ENCODE measurements at regions not wholly inside any gene's neighbourhood (a gene's known extent, or its start where the extent isn't known, plus 50 kb on each side); places are given as distances from the start of the nearest gene placed in this dataset.
"Not testable (repeated sequence)": the region's sequence is repeated elsewhere in the genome, so short reads cannot be mapped to it uniquely, and the experiment has no call there.

DNA sequence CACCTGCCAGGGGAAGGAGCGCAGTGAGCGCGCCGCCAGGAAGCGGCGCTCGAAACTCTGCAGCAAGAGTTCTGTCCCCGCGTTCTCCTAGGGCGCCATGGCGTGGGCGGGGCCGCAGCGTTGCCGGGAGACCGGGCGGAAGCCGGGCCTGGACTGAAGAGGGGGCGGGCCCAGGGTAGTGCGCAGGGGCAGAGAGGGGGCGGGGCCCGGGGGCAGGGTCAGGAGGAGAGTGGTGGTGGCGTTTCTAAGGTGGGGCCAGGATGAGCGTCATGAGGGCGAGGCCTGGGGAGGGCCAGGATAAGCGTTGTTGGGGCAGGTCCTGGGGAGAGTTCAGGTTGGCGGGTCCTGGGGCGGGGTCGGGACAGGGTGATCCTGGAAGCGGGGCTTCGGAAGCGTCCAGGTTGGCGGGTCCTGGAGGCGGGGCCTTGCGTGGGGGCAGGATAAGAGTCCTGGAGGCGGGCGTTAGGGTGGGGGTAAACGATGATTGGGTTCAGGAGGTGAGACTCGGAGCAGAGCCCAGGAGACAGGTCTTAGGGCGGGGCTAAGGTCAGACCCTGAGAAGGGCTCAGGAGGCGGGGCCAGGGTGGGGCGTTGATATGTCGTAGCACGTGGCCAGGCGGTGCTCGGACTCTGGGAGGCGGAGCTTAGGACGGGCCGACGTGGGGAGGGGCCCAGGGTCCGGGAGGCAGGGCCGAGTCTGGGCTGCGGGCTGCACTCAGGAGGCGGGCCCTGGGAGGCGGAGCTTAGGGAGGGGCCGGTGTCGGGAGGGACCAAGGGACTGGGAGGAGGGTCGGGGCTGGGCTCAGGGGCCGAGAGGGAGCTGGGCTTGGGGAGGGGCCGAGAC is 189.4 kb downstream of the ADRA2C start:
- H3K4me3 ChIP-seq (ENCODE audit: low read depth, low read length, poor library complexity, severe bottlenecking), result peak overlapping the region; percentile 70
- POLR2A ChIA-PET, result interaction anchor here (0.7 kb wide), 1 partner anchor 568 kb away, joined by 5 read pairs; no protein-coding TSS in a partner anchor
- not testable (repeated sequence) for H3K9me3 ChIP-seq (ENCODE audit: low read length); H3K79me2 ChIP-seq (ENCODE audit: insufficient read depth, low read depth, low read length); H3K9me2 ChIP-seq (ENCODE audit: insufficient read depth, low read length); H3K4me1 ChIP-seq (ENCODE audit: insufficient read depth, low read length, poor library complexity, severe bottlenecking); H4K20me1 ChIP-seq (ENCODE audit: insufficient read depth, low read length); BruUV-seq (replicated peaks); H3K36me3 ChIP-seq (ENCODE audit: insufficient read depth, low read length)
- H2AFZ ChIP-seq (ENCODE audit: low read length), result peak overlapping the region; percentile 42; the same call in 1 of the 2 replicates
- H3K27ac ChIP-seq (ENCODE audit: low read depth, low read length, poor library complexity, severe bottlenecking), result peak overlapping the region; percentile 43
- peak; percentile 98 for DNase-seq (ENCODE audit: low spot score)
- intact Hi-C loops (cut with micrococcal nuclease; ENCODE audit: unreplicated experiment), result loop anchor here (10.0 kb wide), 1 partner anchor 389 kb away; no protein-coding TSS in a partner anchor
- H3K4me2 ChIP-seq (ENCODE audit: low read length), result peak overlapping the region; percentile 73
- CTCF ChIA-PET (ENCODE audit: unreplicated experiment), result interaction anchor here (0.7 kb wide), 1 partner anchor 441 kb away, joined by 4 read pairs; no protein-coding TSS in a partner anchor

DNA sequence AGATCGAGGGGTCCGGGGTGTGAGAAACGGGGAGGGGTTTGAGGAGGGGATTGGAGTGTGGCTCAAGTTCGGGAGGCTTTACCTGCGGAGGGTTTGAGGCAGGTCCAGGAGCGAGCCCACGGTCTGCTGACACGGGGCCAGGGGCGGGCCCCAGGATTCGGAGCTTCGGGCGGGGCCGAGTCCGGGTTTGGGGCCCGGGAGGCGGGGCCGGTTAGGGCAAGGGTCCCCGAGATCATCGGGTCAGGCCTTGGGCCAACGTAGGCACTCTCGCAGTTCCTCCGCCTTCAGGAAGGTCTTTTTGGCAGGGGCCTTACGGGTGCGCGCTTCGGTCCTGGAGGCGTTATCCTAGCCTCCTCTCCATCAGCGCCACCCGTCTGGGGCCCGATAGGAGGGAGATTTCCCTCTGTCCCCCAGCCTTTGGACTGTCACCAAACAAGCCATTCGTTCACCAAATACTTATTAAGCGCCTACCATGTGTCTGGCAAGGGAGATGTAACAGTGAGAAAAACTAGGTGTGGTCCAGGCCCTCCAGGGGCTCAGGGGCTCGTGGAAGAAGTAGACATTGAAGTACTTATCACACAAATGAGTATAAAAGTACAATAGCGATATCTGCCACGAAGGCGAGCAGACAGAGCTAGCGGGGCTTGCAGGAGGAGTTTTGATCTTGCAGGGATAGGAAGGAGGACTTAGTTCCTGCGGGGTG is 190.1 kb downstream of the ADRA2C start:
- POLR2A ChIA-PET, result interaction anchor here (0.7 kb wide), 1 partner anchor 569 kb away, joined by 5 read pairs; no protein-coding TSS in a partner anchor

DNA sequence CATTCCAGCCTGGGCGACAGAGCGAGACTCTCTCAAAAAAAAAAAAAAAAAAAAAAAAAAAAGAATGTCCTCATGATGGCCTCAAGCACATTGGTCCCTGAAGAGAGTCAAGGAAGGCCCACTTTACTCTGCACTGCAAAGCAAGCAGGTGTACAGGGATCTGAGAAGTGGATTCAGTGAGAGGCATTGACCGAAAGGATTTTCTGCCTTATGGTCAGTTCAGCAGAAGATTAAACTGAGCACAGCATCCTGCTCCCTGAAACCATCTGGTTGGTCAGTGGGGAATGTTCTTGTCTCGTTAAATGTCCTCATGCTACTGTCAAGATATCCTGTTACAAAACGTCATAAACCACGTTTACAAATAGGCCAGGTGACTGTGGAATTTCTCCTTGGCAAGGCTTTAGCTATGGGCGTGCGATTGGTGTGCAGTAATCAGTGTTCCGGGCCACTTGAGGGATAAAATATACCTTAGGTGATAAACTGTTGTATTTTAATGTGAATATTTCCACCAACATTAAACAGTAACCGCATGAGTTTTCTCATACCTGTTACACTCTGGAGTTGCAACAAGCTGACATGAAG is 195.0 kb downstream of the ADRA2C start:
- intact Hi-C loops (cut with micrococcal nuclease; ENCODE audit: unreplicated experiment); H3K36me3 ChIP-seq (ENCODE audit: insufficient read depth, low read length); H3K9me2 ChIP-seq (ENCODE audit: insufficient read depth, low read length); H3K79me2 ChIP-seq (ENCODE audit: insufficient read depth, low read depth, low read length); H3K4me2 ChIP-seq (ENCODE audit: low read length); H3K4me1 ChIP-seq (ENCODE audit: insufficient read depth, low read length, poor library complexity, severe bottlenecking); H2AFZ ChIP-seq (ENCODE audit: low read length); H3K27ac ChIP-seq (ENCODE audit: low read depth, low read length, poor library complexity, severe bottlenecking); H3K9me3 ChIP-seq (ENCODE audit: low read length); H4K20me1 ChIP-seq (ENCODE audit: insufficient read depth, low read length); DNase-seq (ENCODE audit: low spot score); POLR2A ChIA-PET; H3K4me3 ChIP-seq (ENCODE audit: low read depth, low read length, poor library complexity, severe bottlenecking); CTCF ChIA-PET (ENCODE audit: unreplicated experiment); BruUV-seq (replicated peaks): not testable (repeated sequence)

More for the DNA sequence above, 190.1 kb downstream of the ADRA2C start:
- intact Hi-C loops (cut with micrococcal nuclease; ENCODE audit: unreplicated experiment), result loop anchor here (10.0 kb wide), 1 partner anchor 388 kb away; no protein-coding TSS in a partner anchor
- H3K36me3 ChIP-seq (ENCODE audit: insufficient read depth, low read length); H3K4me1 ChIP-seq (ENCODE audit: insufficient read depth, low read length, poor library complexity, severe bottlenecking); BruUV-seq (replicated peaks); H3K27ac ChIP-seq (ENCODE audit: low read depth, low read length, poor library complexity, severe bottlenecking); CTCF ChIA-PET (ENCODE audit: unreplicated experiment); H3K9me2 ChIP-seq (ENCODE audit: insufficient read depth, low read length); H3K79me2 ChIP-seq (ENCODE audit: insufficient read depth, low read depth, low read length); H4K20me1 ChIP-seq (ENCODE audit: insufficient read depth, low read length); H3K9me3 ChIP-seq (ENCODE audit: low read length); DNase-seq (ENCODE audit: low spot score): not testable (repeated sequence)
- Histone ChIP-seq H3K4me2 (ENCODE audit: low read length) (peak overlapping the region; percentile 55), H3K4me3 (ENCODE audit: low read depth, low read length, poor library complexity, severe bottlenecking) (peak overlapping the region; percentile 70), H2AFZ (ENCODE audit: low read length) (peak overlapping the region; percentile 11; the same call in 1 of the 2 replicates)

DNA sequence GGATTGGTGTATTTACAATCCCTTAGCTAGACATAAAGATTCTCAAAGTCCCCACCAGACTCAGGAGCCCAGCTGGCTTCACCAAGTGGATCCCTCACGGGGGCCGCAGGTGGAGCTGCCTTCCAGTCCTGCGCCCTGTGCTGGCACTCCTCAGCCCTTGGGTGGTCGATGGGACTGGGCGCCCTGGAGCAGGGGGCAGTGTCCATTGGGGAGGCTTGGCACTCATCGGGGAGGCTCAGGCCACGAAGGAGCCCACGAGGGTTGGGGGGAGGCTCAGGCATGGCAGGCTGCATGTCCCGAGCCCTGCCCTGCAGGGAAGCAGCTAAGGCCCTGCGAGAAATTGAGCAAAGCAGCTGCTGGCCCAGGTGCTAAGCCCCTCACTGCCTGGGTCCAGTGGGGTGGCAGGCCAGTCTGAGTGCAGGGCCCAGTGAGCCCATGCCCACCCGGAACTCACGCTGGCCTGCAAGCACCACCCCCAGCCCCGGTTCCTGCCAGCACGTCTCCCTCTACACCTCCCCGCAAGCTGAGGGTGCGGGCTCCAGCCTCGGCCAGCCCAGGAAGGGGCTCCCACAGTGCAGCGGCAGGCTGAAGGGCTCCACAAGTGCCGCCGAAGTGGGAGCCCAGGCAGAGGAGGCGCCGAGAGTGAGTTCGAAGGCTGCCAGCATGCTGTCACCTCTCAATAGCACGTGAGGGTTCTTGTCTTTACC is 198.5 kb downstream of the ADRA2C start:
- H3K9me2 ChIP-seq (ENCODE audit: insufficient read depth, low read length); H3K27ac ChIP-seq (ENCODE audit: low read depth, low read length, poor library complexity, severe bottlenecking); intact Hi-C loops (cut with micrococcal nuclease; ENCODE audit: unreplicated experiment): not testable (repeated sequence)

DNA sequence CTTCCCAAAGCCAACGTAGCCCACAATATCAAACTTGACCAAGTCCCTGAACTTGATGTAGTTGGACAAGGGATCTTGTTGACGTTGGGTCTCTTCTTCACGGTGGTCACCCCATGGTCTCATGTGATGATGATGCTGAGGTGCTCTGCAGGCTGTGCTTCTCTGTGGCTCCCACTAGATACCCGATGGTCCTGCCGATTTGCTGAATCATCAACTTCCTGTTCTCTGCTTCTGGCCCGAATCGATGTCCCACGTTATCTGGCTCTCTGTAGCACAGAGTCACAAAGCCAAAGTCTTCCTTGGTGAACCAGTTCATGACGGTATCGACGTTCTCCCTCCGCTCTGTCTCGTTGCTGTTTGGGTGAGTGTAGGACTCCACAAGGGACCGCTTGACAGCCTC is 201.0 kb downstream of the ADRA2C start:
- H3K36me3 ChIP-seq (ENCODE audit: insufficient read depth, low read length); DNase-seq (ENCODE audit: low spot score); intact Hi-C loops (cut with micrococcal nuclease; ENCODE audit: unreplicated experiment); POLR2A ChIA-PET; H3K79me2 ChIP-seq (ENCODE audit: insufficient read depth, low read depth, low read length); BruUV-seq (replicated peaks); H3K9me3 ChIP-seq (ENCODE audit: low read length); H2AFZ ChIP-seq (ENCODE audit: low read length); H4K20me1 ChIP-seq (ENCODE audit: insufficient read depth, low read length); H3K27ac ChIP-seq (ENCODE audit: low read depth, low read length, poor library complexity, severe bottlenecking); H3K4me3 ChIP-seq (ENCODE audit: low read depth, low read length, poor library complexity, severe bottlenecking); H3K4me1 ChIP-seq (ENCODE audit: insufficient read depth, low read length, poor library complexity, severe bottlenecking); CTCF ChIA-PET (ENCODE audit: unreplicated experiment); H3K4me2 ChIP-seq (ENCODE audit: low read length); H3K9me2 ChIP-seq (ENCODE audit: insufficient read depth, low read length): not testable (repeated sequence)

More for the DNA sequence above, 198.5 kb downstream of the ADRA2C start:
- BruUV-seq (replicated peaks); CTCF ChIA-PET (ENCODE audit: unreplicated experiment); H3K36me3 ChIP-seq (ENCODE audit: insufficient read depth, low read length); H3K4me2 ChIP-seq (ENCODE audit: low read length); H3K9me3 ChIP-seq (ENCODE audit: low read length); H4K20me1 ChIP-seq (ENCODE audit: insufficient read depth, low read length); H3K4me1 ChIP-seq (ENCODE audit: insufficient read depth, low read length, poor library complexity, severe bottlenecking); H3K4me3 ChIP-seq (ENCODE audit: low read depth, low read length, poor library complexity, severe bottlenecking); H2AFZ ChIP-seq (ENCODE audit: low read length); H3K79me2 ChIP-seq (ENCODE audit: insufficient read depth, low read depth, low read length); DNase-seq (ENCODE audit: low spot score): not testable (repeated sequence)
- POLR2A ChIA-PET, result interaction anchor here (0.6 kb wide), 1 partner anchor 899 kb away, joined by 4 read pairs; no protein-coding TSS in a partner anchor

DNA sequence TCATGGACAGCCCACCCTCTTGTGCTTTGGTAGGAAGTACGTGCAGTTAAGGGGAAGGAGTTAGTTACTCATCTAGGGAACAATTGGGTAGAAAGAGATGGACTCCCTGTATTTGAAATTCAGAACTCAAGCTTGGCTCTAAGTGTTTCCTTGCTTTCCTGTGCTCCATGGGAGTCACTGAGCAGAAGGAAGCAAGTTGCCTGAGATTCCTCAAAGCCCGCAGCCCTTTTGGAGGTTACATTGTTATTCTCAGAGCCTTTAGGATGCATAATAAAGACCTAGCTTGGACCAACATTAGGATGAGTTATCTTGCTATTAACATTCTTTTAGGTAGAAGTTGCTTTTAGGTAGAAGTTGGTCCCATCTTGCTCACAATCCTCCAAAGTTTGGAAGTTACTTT is 206.4 kb downstream of the ADRA2C start:
- BruUV-seq (replicated peaks); H2AFZ ChIP-seq (ENCODE audit: low read length); H3K9me2 ChIP-seq (ENCODE audit: insufficient read depth, low read length); H4K20me1 ChIP-seq (ENCODE audit: insufficient read depth, low read length); POLR2A ChIA-PET; H3K27ac ChIP-seq (ENCODE audit: low read depth, low read length, poor library complexity, severe bottlenecking); CTCF ChIA-PET (ENCODE audit: unreplicated experiment); DNase-seq (ENCODE audit: low spot score); H3K4me2 ChIP-seq (ENCODE audit: low read length); H3K36me3 ChIP-seq (ENCODE audit: insufficient read depth, low read length); H3K79me2 ChIP-seq (ENCODE audit: insufficient read depth, low read depth, low read length); H3K4me3 ChIP-seq (ENCODE audit: low read depth, low read length, poor library complexity, severe bottlenecking); H3K9me3 ChIP-seq (ENCODE audit: low read length); intact Hi-C loops (cut with micrococcal nuclease; ENCODE audit: unreplicated experiment); H3K4me1 ChIP-seq (ENCODE audit: insufficient read depth, low read length, poor library complexity, severe bottlenecking): not testable (repeated sequence)

All from OCI-LY7 (cell line).